GM12878 (cell line): ENCODE measurements at regions not wholly inside any gene's neighbourhood (a gene's known extent, or its start where the extent isn't known, plus 50 kb on each side); places are given as distances from the start of the nearest gene placed in this dataset.

Source experiments
- BMI1 ChIP-seq: fragments of 450-650 bp; IDR thresholded peaks from 2 replicates; pipeline ENCODE4 v1.6.1; 2016; ENCODE audit warnings: mild to moderate bottlenecking, moderate library complexity, borderline replicate concordance
- CBX5 ChIP-seq: sonication (generic); IDR thresholded peaks from 2 replicates; pipeline ENCODE4 v1.6.1; 2016; ENCODE audit warnings: low read depth, moderate library complexity, mild to moderate bottlenecking, inconsistent platforms
- CEBPB ChIP-seq, 2 experiments: fragments of 150-350 bp in 1 of 2; IDR thresholded peaks; 2 replicates each; pipeline ENCODE4 v1.6.1; 2012 to 2014; ENCODE audit warnings: low read depth in 2 of 2, low read length in 2 of 2, borderline replicate concordance in 1 of 2, inconsistent platforms in 1 of 2
- CHD4 ChIP-seq: fragments of 200-600 bp; sonication (generic); IDR thresholded peaks from 2 replicates; pipeline ENCODE4 v1.6.1; 2016; ENCODE audit warnings: mild to moderate bottlenecking
- CTCF ChIP-seq, 3 experiments: IDR thresholded peaks in 2 of 3; conservative IDR thresholded peaks in 1 of 3; 2 replicates each; pipeline ENCODE4 v1.5.1; 2011; ENCODE audit warnings: low read depth in 3 of 3, low read length in 3 of 3, mild to moderate bottlenecking in 3 of 3, control low read depth in 2 of 3, moderate library complexity in 2 of 3, inconsistent platforms in 1 of 3, mixed read lengths in 1 of 3; ENCODE audit not compliant: control insufficient read depth in 2 of 3, insufficient read depth in 1 of 3; ENCODE audit errors: extremely low read depth in 1 of 3
- JUND ChIP-seq: IDR thresholded peaks from 2 replicates; pipeline ENCODE4 v1.6.1; 2012; ENCODE audit warnings: low read depth, mild to moderate bottlenecking, low read length, improper control_type of control experiment, moderate library complexity
- MTA3 ChIP-seq: IDR thresholded peaks from 2 replicates; pipeline ENCODE4 v1.6.1; 2012; ENCODE audit warnings: low read length, inconsistent platforms, borderline replicate concordance
- POLR2A ChIP-seq: IDR thresholded peaks from 2 replicates; pipeline ENCODE4 v1.6.1; 2011; ENCODE audit warnings: low read depth, mild to moderate bottlenecking, low read length
- POLR2AphosphoS5 ChIP-seq: IDR thresholded peaks from 2 replicates; pipeline ENCODE4 v1.6.1; 2011; ENCODE audit warnings: mild to moderate bottlenecking, low read length, inconsistent platforms
- SMAD1 ChIP-seq: fragments of 450-650 bp; IDR thresholded peaks from 2 replicates; pipeline ENCODE4 v1.6.1; 2018; ENCODE audit warnings: mild to moderate bottlenecking, low read depth; ENCODE audit not compliant: partially characterized antibody
- SMAD5 ChIP-seq: IDR thresholded peaks from 2 replicates; pipeline ENCODE4 v1.6.1; 2016; ENCODE audit warnings: antibody characterized with exemption, low read depth
- SP1 ChIP-seq: IDR thresholded peaks from one replicate; pipeline ENCODE4 v1.6.1; 2011; ENCODE audit warnings: low read depth, low read length
- ZNF384 ChIP-seq: IDR thresholded peaks from 2 replicates; pipeline ENCODE4 v1.6.1; 2012; ENCODE audit warnings: low read depth, mild to moderate bottlenecking, low read length, improper control_type of control experiment, borderline replicate concordance

GRCh38 chr17:73936908-73937627, 266.4 kb upstream of the RPL38 start:
- TF ChIP-seq JUND = no peak
- no peak for TF ChIP-seq CTCF (IDR thresholded peaks at IDR 0.05 in 2 of 3, conservative IDR thresholded peaks at IDR 0.05 in 1 of 3; ENCODE audit: control insufficient read depth in 2 of 3, extremely low read depth in 1 of 3, insufficient read depth in 1 of 3, low read depth in 3 of 3, low read length in 3 of 3)
- no peak for TF ChIP-seq POLR2A
- TF ChIP-seq MTA3 = no peak
- TF ChIP-seq POLR2AphosphoS5 = no peak
- TF ChIP-seq ZNF384 = no peak
- no peak for TF ChIP-seq SP1
- no peak for TF ChIP-seq CEBPB (IDR thresholded peaks at IDR 0.05; ENCODE audit: borderline replicate concordance in 1 of 2, low read depth in 2 of 2, low read length in 2 of 2)
- TF ChIP-seq SMAD5 = no peak
- no peak for TF ChIP-seq CHD4
- no peak for TF ChIP-seq SMAD1
- TF ChIP-seq CBX5 = no peak
- TF ChIP-seq BMI1 = no peak
